ENCODE measurements at regions not wholly inside any gene's neighbourhood (a gene's known extent, or its start where the extent isn't known, plus 50 kb on each side); places are given as distances from the start of the nearest gene placed in this dataset.

DNA sequence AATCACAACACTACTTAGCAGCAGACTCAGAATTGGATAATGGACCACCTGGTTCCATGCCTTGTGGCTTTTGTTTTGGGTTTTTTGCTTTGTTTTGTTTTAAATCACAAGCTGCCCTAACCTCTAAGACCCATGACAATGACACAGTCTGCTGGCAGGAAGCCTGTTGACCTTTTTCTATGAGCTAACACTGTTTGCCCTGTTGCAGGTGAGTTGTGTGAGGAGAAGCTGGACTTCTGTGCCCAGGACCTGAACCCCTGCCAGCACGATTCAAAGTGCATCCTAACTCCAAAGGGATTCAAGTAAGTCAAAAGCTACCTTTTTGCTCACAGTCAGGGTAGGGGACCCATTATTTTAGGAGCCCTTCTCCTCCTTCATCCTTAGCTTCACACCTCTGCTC is 110.8 kb upstream of the PACRGL start:
- DNase-seq (ENCODE audit: low spot score) (no peak), ATAC-seq (ENCODE audit: insufficient number of reproducible peaks, low FRiP score, low read depth) (no peak)
- Histone ChIP-seq H3K36me3 (no peaks in the 10 kb centered on the region), H3K4me1 (ENCODE audit: control insufficient read depth in 1 of 2, low read depth in 2 of 2) (peaks cover 0 to 14% of the 10 kb centered on the region in 2 donors), H3K4me3 (no peak overlapping the region), H3K27me3 (replicated peaks; ENCODE audit: insufficient read depth) (no peaks in the 10 kb centered on the region), H3K9me3 (no peaks in the 10 kb centered on the region), H3K27ac (no peak overlapping the region)
- TF ChIP-seq, protein P1, sequence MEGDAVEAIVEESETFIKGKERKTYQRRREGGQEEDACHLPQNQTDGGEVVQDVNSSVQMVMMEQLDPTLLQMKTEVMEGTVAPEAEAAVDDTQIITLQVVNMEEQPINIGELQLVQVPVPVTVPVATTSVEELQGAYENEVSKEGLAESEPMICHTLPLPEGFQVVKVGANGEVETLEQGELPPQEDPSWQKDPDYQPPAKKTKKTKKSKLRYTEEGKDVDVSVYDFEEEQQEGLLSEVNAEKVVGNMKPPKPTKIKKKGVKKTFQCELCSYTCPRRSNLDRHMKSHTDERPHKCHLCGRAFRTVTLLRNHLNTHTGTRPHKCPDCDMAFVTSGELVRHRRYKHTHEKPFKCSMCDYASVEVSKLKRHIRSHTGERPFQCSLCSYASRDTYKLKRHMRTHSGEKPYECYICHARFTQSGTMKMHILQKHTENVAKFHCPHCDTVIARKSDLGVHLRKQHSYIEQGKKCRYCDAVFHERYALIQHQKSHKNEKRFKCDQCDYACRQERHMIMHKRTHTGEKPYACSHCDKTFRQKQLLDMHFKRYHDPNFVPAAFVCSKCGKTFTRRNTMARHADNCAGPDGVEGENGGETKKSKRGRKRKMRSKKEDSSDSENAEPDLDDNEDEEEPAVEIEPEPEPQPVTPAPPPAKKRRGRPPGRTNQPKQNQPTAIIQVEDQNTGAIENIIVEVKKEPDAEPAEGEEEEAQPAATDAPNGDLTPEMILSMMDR (IDR thresholded peaks at IDR 0.05): no peak

DNA sequence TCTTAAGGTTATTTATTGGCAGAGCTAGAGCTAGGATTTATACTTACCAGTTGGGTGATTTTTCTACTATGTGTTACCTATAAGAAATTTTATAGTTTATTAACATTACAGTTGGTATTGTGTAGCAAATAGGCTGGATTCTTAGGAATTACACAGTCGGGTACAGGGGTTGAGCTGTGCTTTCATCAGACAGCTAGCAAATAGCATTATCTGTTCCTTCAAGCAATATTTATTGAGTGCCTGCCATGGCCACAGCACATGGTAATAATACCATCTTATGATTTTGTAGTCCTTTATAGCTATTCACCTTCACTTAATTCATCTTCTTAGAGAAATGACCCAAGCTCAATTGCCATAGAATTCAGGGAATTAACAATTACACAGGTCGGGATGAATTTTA is 109.4 kb upstream of the PACRGL start:
- Histone ChIP-seq H3K4me3 (no peak overlapping the region), H3K27me3 (replicated peaks; ENCODE audit: insufficient read depth) (no peaks in the 10 kb centered on the region), H3K27ac (no peak overlapping the region), H3K36me3 (no peaks in the 10 kb centered on the region), H3K4me1 (ENCODE audit: control insufficient read depth in 1 of 2, low read depth in 2 of 2) (peaks cover 0 to 10% of the 10 kb centered on the region in 2 donors), H3K9me3 (no peaks in the 10 kb centered on the region)
- no peak for DNase-seq (ENCODE audit: low spot score)
- no peak for ATAC-seq (ENCODE audit: insufficient number of reproducible peaks, low FRiP score, low read depth)
- TF ChIP-seq, protein P1 (IDR thresholded peaks at IDR 0.05): no peak

- DNase-seq (ENCODE audit: low spot score) (no peak), ATAC-seq (ENCODE audit: insufficient number of reproducible peaks, low FRiP score, low read depth) (no peak)
- Histone ChIP-seq H3K36me3 (no peaks in the 10 kb centered on the region), H3K27ac (no peak overlapping the region), H3K9me3 (no peaks in the 10 kb centered on the region), H3K4me3 (no peak overlapping the region), H3K27me3 (replicated peaks; ENCODE audit: insufficient read depth) (no peaks in the 10 kb centered on the region), H3K4me1 (ENCODE audit: control insufficient read depth in 1 of 2, low read depth in 2 of 2) (peaks cover 0 to 3% of the 10 kb centered on the region in 2 donors)
- TF ChIP-seq, protein P1 (IDR thresholded peaks at IDR 0.05): no peak
These were observed 108.7 kb upstream of the PACRGL start for GRCh38 chr4:20591571-20591970.

- no peaks in the 10 kb centered on the region for H3K27me3 ChIP-seq (replicated peaks; ENCODE audit: insufficient read depth)
- DNase-seq (ENCODE audit: low spot score) (no peak), ATAC-seq (ENCODE audit: insufficient number of reproducible peaks, low FRiP score, low read depth) (no peak)
- no peaks in the 10 kb centered on the region for H3K36me3 ChIP-seq
- no peak overlapping the region for H3K27ac ChIP-seq
- no peak overlapping the region for H3K4me3 ChIP-seq
- no peaks in the 10 kb centered on the region for H3K9me3 ChIP-seq
- no peaks in the 10 kb centered on the region for H3K4me1 ChIP-seq (ENCODE audit: control insufficient read depth in 1 of 2, low read depth in 2 of 2)
- TF ChIP-seq, protein P1 (IDR thresholded peaks at IDR 0.05): no peak
These were observed 108.2 kb upstream of the PACRGL start for GRCh38 chr4:20592013-20592412.

DNA sequence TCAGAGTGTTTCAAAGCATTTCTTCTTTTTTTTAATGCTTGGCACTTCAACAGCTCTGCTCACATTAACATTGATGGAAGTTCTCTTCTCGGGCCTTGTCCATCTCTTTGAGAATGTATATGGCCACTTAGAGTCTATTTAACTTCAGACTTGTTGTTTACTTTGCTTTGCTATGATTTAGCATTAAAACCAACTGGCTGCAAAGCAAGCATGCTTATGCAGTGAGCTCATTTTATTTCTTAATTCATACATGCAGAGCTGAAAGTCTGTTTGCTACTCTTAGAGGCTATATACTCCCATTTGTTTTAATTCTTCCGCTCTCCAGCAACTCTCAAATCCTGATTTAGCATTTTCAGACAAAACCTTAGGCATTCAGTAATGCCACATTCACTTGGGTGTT is 107.6 kb upstream of the PACRGL start:
- Histone ChIP-seq H3K27ac (no peak overlapping the region), H3K36me3 (no peaks in the 10 kb centered on the region), H3K27me3 (replicated peaks; ENCODE audit: insufficient read depth) (no peaks in the 10 kb centered on the region), H3K9me3 (no peaks in the 10 kb centered on the region), H3K4me3 (no peak overlapping the region), H3K4me1 (ENCODE audit: control insufficient read depth in 1 of 2, low read depth in 2 of 2) (no peaks in the 10 kb centered on the region)
- TF ChIP-seq, protein P1 (IDR thresholded peaks at IDR 0.05): no peak
- ATAC-seq (ENCODE audit: insufficient number of reproducible peaks, low FRiP score, low read depth) (no peak), DNase-seq (ENCODE audit: low spot score) (no peak)

Measured in thoracic aorta (tissue), 2 donors.